Ishikawa (cell line): ENCODE measurements at regions not wholly inside any gene's neighbourhood (a gene's known extent, or its start where the extent isn't known, plus 50 kb on each side); places are given as distances from the start of the nearest gene placed in this dataset.

Source experiments
- CEBPB ChIP-seq: IDR thresholded peaks from 2 replicates; pipeline ENCODE4 v1.6.1; 2012
- CREB1 ChIP-seq: IDR thresholded peaks from 2 replicates; pipeline ENCODE4 v1.6.1; 2012; ENCODE audit warnings: low read depth
- EGR1 ChIP-seq: IDR thresholded peaks from 2 replicates; pipeline ENCODE4 v1.6.1; 2012
- EP300 ChIP-seq: IDR thresholded peaks from 2 replicates; pipeline ENCODE4 v1.6.1; 2012; ENCODE audit warnings: borderline replicate concordance
- FOXM1 ChIP-seq: IDR thresholded peaks from 2 replicates; pipeline ENCODE4 v1.6.1; 2012; ENCODE audit warnings: low read depth, borderline replicate concordance
- MAX ChIP-seq: IDR thresholded peaks from 2 replicates; pipeline ENCODE4 v1.6.1; 2012
- NFIC ChIP-seq: IDR thresholded peaks from 2 replicates; pipeline ENCODE4 v1.6.1; 2012
- RAD21 ChIP-seq: IDR thresholded peaks from 2 replicates; pipeline ENCODE4 v1.6.1; 2012; ENCODE audit warnings: low read depth
- REST ChIP-seq: IDR thresholded peaks from 2 replicates; pipeline ENCODE4 v1.6.1; 2012; ENCODE audit warnings: low read depth, mild to moderate bottlenecking
- TAF1 ChIP-seq: IDR thresholded peaks from 2 replicates; pipeline ENCODE4 v1.6.1; 2012; ENCODE audit warnings: low read depth, mild to moderate bottlenecking
- TCF12 ChIP-seq: IDR thresholded peaks from 2 replicates; pipeline ENCODE4 v1.6.1; 2012; ENCODE audit warnings: low read depth
- TEAD4 ChIP-seq: IDR thresholded peaks from 2 replicates; pipeline ENCODE4 v1.6.1; 2012
- USF1 ChIP-seq: IDR thresholded peaks from 2 replicates; pipeline ENCODE4 v1.6.1; 2012
- YY1 ChIP-seq: IDR thresholded peaks from 2 replicates; pipeline ENCODE4 v1.6.1; 2012; ENCODE audit warnings: low read depth
- ZBTB7A ChIP-seq: IDR thresholded peaks from 2 replicates; pipeline ENCODE4 v1.6.1; 2012; ENCODE audit warnings: low read depth

- TF ChIP-seq TEAD4 (no peak), TCF12 (no peak)
These were observed 130.8 kb upstream of the IL12A start for GRCh38 chr3:159857840-159858239.

GRCh38 chr3:159858650-159859049, 130.0 kb upstream of the IL12A start:
- TF ChIP-seq EP300 (no peak), ZBTB7A (no peak), CREB1 (no peak), TCF12 (no peak), MAX (no peak), EGR1 (no peak), REST (no peak), TAF1 (no peak), TEAD4 (no peak), USF1 (no peak), RAD21 (no peak), YY1 (no peak), NFIC (no peak), CEBPB (no peak), FOXM1 (no peak)

- no peak for TF ChIP-seq YY1
- no peak for TF ChIP-seq USF1
- no peak for TF ChIP-seq FOXM1
- no peak for TF ChIP-seq EP300
- TF ChIP-seq MAX = no peak
- TF ChIP-seq CREB1 = no peak
- TF ChIP-seq TCF12 = no peak
These were observed 129.2 kb upstream of the IL12A start for GRCh38 chr3:159859424-159859823.

GRCh38 chr3:159859836-159860235, 128.8 kb upstream of the IL12A start:
- TF ChIP-seq CREB1 (no peak), CEBPB (no peak), EP300 (no peak), FOXM1 (no peak), YY1 (no peak), ZBTB7A (no peak), NFIC (no peak), TEAD4 (no peak), MAX (no peak), REST (no peak), TAF1 (no peak), RAD21 (no peak), TCF12 (no peak), EGR1 (no peak), USF1 (no peak)

GRCh38 chr3:159860269-159861116, 128.1 kb upstream of the IL12A start:
- TF ChIP-seq NFIC = no peak
- TF ChIP-seq YY1 = no peak
- TF ChIP-seq TAF1 = no peak
- no peak for TF ChIP-seq EGR1
- no peak for TF ChIP-seq MAX
- no peak for TF ChIP-seq USF1
- no peak for TF ChIP-seq ZBTB7A
- TF ChIP-seq TEAD4 = no peak
- no peak for TF ChIP-seq RAD21
- no peak for TF ChIP-seq EP300
